ENCODE measurements at regions not wholly inside any gene's neighbourhood (a gene's known extent, or its start where the extent isn't known, plus 50 kb on each side); places are given as distances from the start of the nearest gene placed in this dataset.

DNA sequence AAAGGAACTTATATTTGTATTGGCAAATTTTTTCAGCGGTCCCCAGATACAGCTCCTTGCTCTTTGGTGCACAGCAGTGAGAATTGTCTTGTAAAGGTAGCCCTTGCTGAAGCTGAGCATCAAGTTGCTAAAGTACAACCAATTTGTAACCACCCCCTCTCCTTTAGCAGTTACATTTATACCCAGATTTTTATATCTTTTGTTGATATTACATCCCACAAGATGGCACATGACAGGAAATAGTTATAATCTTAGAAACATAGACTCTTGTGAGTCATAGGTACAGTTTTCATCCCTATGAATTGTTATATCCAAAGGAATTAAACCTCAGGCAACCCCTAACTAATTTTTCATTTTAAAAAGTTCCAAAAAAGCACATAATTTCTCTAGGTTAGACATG is 523.0 kb upstream of the SLITRK1 start:
- TF ChIP-seq, protein P1, sequence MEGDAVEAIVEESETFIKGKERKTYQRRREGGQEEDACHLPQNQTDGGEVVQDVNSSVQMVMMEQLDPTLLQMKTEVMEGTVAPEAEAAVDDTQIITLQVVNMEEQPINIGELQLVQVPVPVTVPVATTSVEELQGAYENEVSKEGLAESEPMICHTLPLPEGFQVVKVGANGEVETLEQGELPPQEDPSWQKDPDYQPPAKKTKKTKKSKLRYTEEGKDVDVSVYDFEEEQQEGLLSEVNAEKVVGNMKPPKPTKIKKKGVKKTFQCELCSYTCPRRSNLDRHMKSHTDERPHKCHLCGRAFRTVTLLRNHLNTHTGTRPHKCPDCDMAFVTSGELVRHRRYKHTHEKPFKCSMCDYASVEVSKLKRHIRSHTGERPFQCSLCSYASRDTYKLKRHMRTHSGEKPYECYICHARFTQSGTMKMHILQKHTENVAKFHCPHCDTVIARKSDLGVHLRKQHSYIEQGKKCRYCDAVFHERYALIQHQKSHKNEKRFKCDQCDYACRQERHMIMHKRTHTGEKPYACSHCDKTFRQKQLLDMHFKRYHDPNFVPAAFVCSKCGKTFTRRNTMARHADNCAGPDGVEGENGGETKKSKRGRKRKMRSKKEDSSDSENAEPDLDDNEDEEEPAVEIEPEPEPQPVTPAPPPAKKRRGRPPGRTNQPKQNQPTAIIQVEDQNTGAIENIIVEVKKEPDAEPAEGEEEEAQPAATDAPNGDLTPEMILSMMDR (IDR thresholded peaks at IDR 0.05) = no peak
- no peak for TF ChIP-seq POLR2A (IDR thresholded peaks at IDR 0.05)

All from adrenal gland (tissue), 5 donors.